Right lobe of liver (tissue), 4 donors: ENCODE measurements at regions not wholly inside any gene's neighbourhood (a gene's known extent, or its start where the extent isn't known, plus 50 kb on each side); places are given as distances from the start of the nearest gene placed in this dataset.

Experiments used
- CTCF ChIP-seq, 4 donors: fragments of 200-600 bp in 3 of 4; fragments of 450-650 bp in 1 of 4; IDR thresholded peaks; one replicate each; pipeline versions ENCODE4 v1.5.1 to v1.8.0; 2016 to 2022; ENCODE audit warnings: antibody characterized with exemption in 4 of 4, mild to moderate bottlenecking in 2 of 4
- POLR2A ChIP-seq: fragments of 450-650 bp; IDR thresholded peaks from one replicate; pipeline ENCODE4 v1.6.1; 2017; ENCODE audit warnings: antibody characterized with exemption, mild to moderate bottlenecking
- donor health status: DM: no; HTN: no; CAD: no.
- donor health status: DM: no; HTN: no; CAD: no.
- donor health status: DM: no; HTN: yes; CAD: no.

- TF ChIP-seq CTCF (IDR thresholded peaks at IDR 0.05) (no peak), POLR2A (no peak)
Observed at GRCh38 chr3:103002425-103003176, 567.8 kb downstream of the ZPLD1 start.
